HUES6 (cell line): ENCODE measurements at regions not wholly inside any gene's neighbourhood (a gene's known extent, or its start where the extent isn't known, plus 50 kb on each side); places are given as distances from the start of the nearest gene placed in this dataset.

Experiments
- H3K27ac ChIP-seq: 2 replicates; pipeline ENCODE4 v1.7.0; 2013; ENCODE audit warnings: low read depth, mild to moderate bottlenecking, low read length, inconsistent platforms
- H3K27me3 ChIP-seq: 2 replicates; pipeline ENCODE4 v1.6.1; 2013; ENCODE audit warnings: low read length; ENCODE audit not compliant: control insufficient read depth, insufficient read depth
- H3K36me3 ChIP-seq: 2 replicates; pipeline ENCODE4 v1.6.1; 2013; ENCODE audit warnings: low read length; ENCODE audit not compliant: control insufficient read depth, insufficient read depth
- H3K4me1 ChIP-seq: 2 replicates; pipeline ENCODE4 v1.6.1; 2013; ENCODE audit warnings: low read length; ENCODE audit not compliant: control insufficient read depth, insufficient read depth
- H3K4me3 ChIP-seq: 2 replicates; pipeline ENCODE4 v1.5.1; 2013; ENCODE audit warnings: low read depth, low read length
- H3K9ac ChIP-seq: one replicate; pipeline ENCODE4 v1.6.1; 2013; ENCODE audit warnings: mild to moderate bottlenecking, low read length
- H3K9me3 ChIP-seq: 2 replicates; pipeline ENCODE4 v1.6.1; 2013; ENCODE audit warnings: low read depth, low read length; ENCODE audit not compliant: control insufficient read depth, insufficient read depth

DNA sequence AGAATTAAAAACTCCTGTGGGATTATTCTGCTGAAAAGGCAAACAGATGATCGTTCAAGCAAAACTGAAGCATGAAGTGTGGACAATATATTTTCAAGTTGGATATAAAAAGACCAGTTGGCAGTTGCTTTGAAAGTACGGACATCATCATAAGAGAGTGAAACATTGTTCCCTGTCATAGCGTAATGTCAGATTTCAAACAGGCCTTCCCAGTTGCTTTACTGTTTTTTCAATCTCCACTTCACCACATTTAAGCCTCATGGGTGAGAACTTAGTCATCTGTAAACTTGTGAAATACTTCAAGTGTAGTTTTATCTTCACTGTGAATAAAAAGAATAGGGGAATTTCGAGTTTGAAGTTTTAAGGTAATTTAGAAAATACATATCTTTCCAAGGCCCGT, 435.1 kb upstream of the CNTN3 start:
- H3K27ac ChIP-seq = no peak overlapping the region
- no peaks in the 10 kb centered on the region for H3K27me3 ChIP-seq
- no peak overlapping the region for H3K4me3 ChIP-seq
- H3K36me3 ChIP-seq = no peaks in the 10 kb centered on the region
- H3K9me3 ChIP-seq = peaks cover 12% of the 10 kb centered on the region
- H3K9ac ChIP-seq = no peak overlapping the region
- H3K4me1 ChIP-seq = no peaks in the 10 kb centered on the region

DNA sequence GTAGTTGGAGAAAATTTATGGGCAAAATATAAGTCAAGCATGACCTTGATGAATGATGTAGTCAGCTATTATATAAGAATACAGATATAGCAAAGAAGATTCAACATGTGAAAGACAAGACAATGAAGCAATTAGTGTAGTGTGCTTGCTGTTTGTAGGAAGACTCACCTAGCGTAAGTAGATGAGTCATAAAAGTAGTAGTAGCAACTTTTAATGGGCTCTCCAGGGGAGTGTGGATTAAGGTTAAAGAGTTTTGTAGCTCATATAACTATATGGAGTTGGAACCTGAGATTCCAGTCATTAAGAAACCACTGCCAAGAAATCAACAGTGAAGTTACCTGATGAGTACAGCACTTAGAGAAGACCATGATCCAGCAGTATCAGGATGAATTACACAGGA, 444.7 kb upstream of the CNTN3 start:
- H3K27me3 ChIP-seq = no peaks in the 10 kb centered on the region
- H3K4me1 ChIP-seq = peaks cover 4% of the 10 kb centered on the region; the same call in 1 of the 2 replicates
- no peaks in the 10 kb centered on the region for H3K9me3 ChIP-seq
- H3K27ac ChIP-seq = no peak overlapping the region
- no peak overlapping the region for H3K4me3 ChIP-seq
- H3K9ac ChIP-seq = no peak overlapping the region
- H3K36me3 ChIP-seq = no peaks in the 10 kb centered on the region

DNA sequence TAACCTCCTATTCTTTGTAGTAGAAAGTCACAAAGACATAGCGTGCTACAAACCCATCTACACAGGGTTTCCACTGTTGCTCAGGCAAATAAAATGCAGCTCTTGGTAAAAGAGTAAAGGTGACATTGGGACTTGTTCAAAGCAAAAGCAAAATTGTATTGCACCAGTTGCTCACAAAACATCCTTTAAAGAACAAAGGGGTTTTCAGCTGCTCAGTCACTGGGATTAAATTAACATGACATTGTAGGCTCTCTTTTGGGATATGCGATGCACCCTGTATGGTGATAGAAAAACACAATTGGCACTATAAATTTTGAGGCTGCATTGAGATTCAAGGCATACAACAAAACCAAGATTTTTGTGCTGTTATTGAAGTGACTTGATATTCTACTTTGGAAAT, 447.3 kb upstream of the CNTN3 start:
- H3K36me3 ChIP-seq = no peaks in the 10 kb centered on the region
- no peak overlapping the region for H3K4me3 ChIP-seq
- H3K9me3 ChIP-seq = peaks cover 4% of the 10 kb centered on the region; the same call in 1 of the 2 replicates
- no peaks in the 10 kb centered on the region for H3K27me3 ChIP-seq
- H3K4me1 ChIP-seq = peaks cover 4% of the 10 kb centered on the region; the same call in 1 of the 2 replicates
- no peak overlapping the region for H3K27ac ChIP-seq
- H3K9ac ChIP-seq = no peak overlapping the region

DNA sequence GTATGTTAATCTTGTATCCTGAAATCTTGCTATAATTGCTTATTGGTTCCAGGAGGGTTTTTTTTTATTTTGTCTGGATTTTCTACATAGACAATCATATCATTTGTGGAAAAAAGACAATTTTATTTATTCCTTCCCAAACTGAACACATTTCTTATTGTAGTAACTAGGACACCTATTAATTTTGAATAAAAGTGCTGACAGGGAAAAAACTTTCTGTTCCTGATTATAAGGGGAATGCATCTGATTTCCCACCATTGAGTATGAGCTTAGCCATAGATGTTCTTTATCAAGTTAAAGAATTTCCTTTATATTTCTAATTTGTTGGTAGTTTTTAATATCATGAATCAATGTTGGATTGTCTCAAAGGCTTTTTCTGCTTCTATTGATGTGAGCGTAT, 460.7 kb upstream of the CNTN3 start:
- H3K27me3 ChIP-seq = no peaks in the 10 kb centered on the region
- H3K4me1 ChIP-seq = no peaks in the 10 kb centered on the region
- H3K36me3 ChIP-seq = no peaks in the 10 kb centered on the region
- no peak overlapping the region for H3K27ac ChIP-seq
- no peaks in the 10 kb centered on the region for H3K9me3 ChIP-seq
- no peak overlapping the region for H3K9ac ChIP-seq
- H3K4me3 ChIP-seq = no peak overlapping the region

- Histone ChIP-seq H3K27me3 (no peaks in the 10 kb centered on the region), H3K9me3 (no peaks in the 10 kb centered on the region), H3K4me1 (no peaks in the 10 kb centered on the region), H3K4me3 (no peak overlapping the region), H3K9ac (no peak overlapping the region), H3K27ac (no peak overlapping the region), H3K36me3 (no peaks in the 10 kb centered on the region)
Observed at GRCh38 chr3:75076481-75076880, 462.0 kb upstream of the CNTN3 start.

DNA sequence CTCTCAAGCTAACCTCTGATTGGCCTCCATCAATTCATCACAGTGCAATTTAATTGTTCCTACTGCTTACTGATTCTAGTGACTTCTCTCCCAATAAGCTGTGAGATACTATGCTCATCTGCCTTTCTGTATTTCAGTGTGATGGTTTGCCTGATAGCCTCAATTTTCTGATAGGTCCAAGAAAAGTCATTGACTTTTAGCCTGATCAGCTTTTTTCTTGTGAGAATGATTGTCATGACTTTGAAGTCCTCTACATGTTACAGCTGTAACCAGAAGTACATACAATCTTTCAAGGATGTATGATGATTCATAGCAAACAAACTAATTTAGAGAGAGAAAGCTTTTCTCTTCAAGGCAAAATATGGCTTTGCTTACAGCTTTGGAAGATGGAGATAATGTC, 463.8 kb upstream of the CNTN3 start:
- Histone ChIP-seq H3K27me3 (no peaks in the 10 kb centered on the region), H3K9me3 (no peaks in the 10 kb centered on the region), H3K36me3 (no peaks in the 10 kb centered on the region), H3K27ac (no peak overlapping the region), H3K4me3 (no peak overlapping the region), H3K9ac (no peak overlapping the region), H3K4me1 (no peaks in the 10 kb centered on the region)

- H3K4me1 ChIP-seq = no peaks in the 10 kb centered on the region
- H3K4me3 ChIP-seq = no peak overlapping the region
- no peaks in the 10 kb centered on the region for H3K9me3 ChIP-seq
- no peaks in the 10 kb centered on the region for H3K27me3 ChIP-seq
- no peaks in the 10 kb centered on the region for H3K36me3 ChIP-seq
- no peak overlapping the region for H3K9ac ChIP-seq
- no peak overlapping the region for H3K27ac ChIP-seq
Observed at GRCh38 chr3:75082845-75083244, 468.4 kb upstream of the CNTN3 start.

DNA sequence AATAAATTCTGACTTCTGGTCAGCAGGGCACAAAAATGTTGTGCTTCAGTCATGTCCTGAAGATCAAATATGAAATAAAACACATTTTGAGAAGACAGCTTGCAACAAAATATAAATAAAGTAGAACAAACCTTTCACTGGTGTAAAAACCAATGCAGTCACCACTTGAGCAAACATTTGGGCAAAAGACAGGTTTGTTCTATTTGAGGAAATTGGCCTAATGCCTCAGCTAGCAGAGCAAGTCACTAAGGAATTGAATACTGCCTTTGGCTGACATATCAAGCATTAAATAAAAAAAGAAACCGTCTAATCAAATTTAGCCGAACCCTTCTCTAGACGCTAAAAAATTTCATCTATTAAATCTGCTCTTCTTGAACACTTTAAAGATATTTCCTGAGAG, 475.4 kb upstream of the CNTN3 start:
- Histone ChIP-seq H3K9me3 (no peaks in the 10 kb centered on the region), H3K4me3 (no peak overlapping the region), H3K4me1 (no peaks in the 10 kb centered on the region), H3K36me3 (no peaks in the 10 kb centered on the region), H3K27ac (no peak overlapping the region), H3K9ac (no peak overlapping the region), H3K27me3 (no peaks in the 10 kb centered on the region)

- no peak overlapping the region for H3K4me3 ChIP-seq
- H3K27ac ChIP-seq = no peak overlapping the region
- H3K36me3 ChIP-seq = no peaks in the 10 kb centered on the region
- peaks cover 9% of the 10 kb centered on the region; the same call in 1 of the 2 replicates for H3K9me3 ChIP-seq
- H3K4me1 ChIP-seq = peaks cover 15% of the 10 kb centered on the region
- no peaks in the 10 kb centered on the region for H3K27me3 ChIP-seq
- no peak overlapping the region for H3K9ac ChIP-seq
Observed at GRCh38 chr3:75101329-75102147, 487.1 kb upstream of the CNTN3 start.

GRCh38 chr3:75110741-75111140, 496.3 kb upstream of the CNTN3 start:
- Histone ChIP-seq H3K4me1 (no peaks in the 10 kb centered on the region), H3K27me3 (no peaks in the 10 kb centered on the region), H3K27ac (no peak overlapping the region), H3K36me3 (no peaks in the 10 kb centered on the region), H3K4me3 (no peak overlapping the region), H3K9me3 (no peaks in the 10 kb centered on the region), H3K9ac (no peak overlapping the region)

- Histone ChIP-seq H3K36me3 (no peaks in the 10 kb centered on the region), H3K4me3 (no peak overlapping the region), H3K9ac (no peak overlapping the region), H3K27ac (no peak overlapping the region), H3K4me1 (no peaks in the 10 kb centered on the region), H3K27me3 (no peaks in the 10 kb centered on the region), H3K9me3 (no peaks in the 10 kb centered on the region; the same call in 1 of the 2 replicates)
Observed at GRCh38 chr3:75115695-75116094, 501.2 kb upstream of the CNTN3 start.
